ENCODE measurements at regions not wholly inside any gene's neighbourhood (a gene's known extent, or its start where the extent isn't known, plus 50 kb on each side); places are given as distances from the start of the nearest gene placed in this dataset.

GRCh38 chr3:80612366-80612765 is 844.6 kb upstream of the ROBO1 start:
- TF ChIP-seq CTCF (IDR thresholded peaks at IDR 0.05) (no peak), POLR2A (IDR thresholded peaks at IDR 0.05) (no peak)

All from ovary (tissue), 3 donors.